Tibial nerve (tissue), 3 donors: ENCODE measurements at regions not wholly inside any gene's neighbourhood (a gene's known extent, or its start where the extent isn't known, plus 50 kb on each side); places are given as distances from the start of the nearest gene placed in this dataset.

Experiments
- CTCF ChIP-seq, 5 experiments: fragments of 200-600 bp in 3 of 5; fragments of 450-650 bp in 2 of 5; sonication (generic) in 3 of 5; IDR thresholded peaks; one replicate each; pipeline ENCODE4 v1.5.1; 2016 to 2019; ENCODE audit warnings: antibody characterized with exemption in 5 of 5, mild to moderate bottlenecking in 3 of 5, moderate library complexity in 2 of 5
- POLR2A ChIP-seq, 2 donors: fragments of 450-650 bp; IDR thresholded peaks; one replicate each; pipeline ENCODE4 v1.6.1; 2017; ENCODE audit warnings: antibody characterized with exemption in 2 of 2, mild to moderate bottlenecking in 2 of 2, moderate library complexity in 2 of 2

GRCh38 chr2:41955316-41956043, 92.3 kb upstream of the PKDCC start:
- TF ChIP-seq POLR2A (IDR thresholded peaks at IDR 0.05) (no peak), CTCF (IDR thresholded peaks at IDR 0.05) (no peak)
